GM18858 (cell line): ENCODE measurements at regions not wholly inside any gene's neighbourhood (a gene's known extent, or its start where the extent isn't known, plus 50 kb on each side); places are given as distances from the start of the nearest gene placed in this dataset.
"Not testable (repeated sequence)": the region's sequence is repeated elsewhere in the genome, so short reads cannot be mapped to it uniquely, and the experiment has no call there.

Experiments used
- ATAC-seq: cut with Tn5 transposase; IDR thresholded peaks from one replicate; pipeline ENCODE4 v1.9.1; 2021; ENCODE audit not compliant: unreplicated experiment

DNA sequence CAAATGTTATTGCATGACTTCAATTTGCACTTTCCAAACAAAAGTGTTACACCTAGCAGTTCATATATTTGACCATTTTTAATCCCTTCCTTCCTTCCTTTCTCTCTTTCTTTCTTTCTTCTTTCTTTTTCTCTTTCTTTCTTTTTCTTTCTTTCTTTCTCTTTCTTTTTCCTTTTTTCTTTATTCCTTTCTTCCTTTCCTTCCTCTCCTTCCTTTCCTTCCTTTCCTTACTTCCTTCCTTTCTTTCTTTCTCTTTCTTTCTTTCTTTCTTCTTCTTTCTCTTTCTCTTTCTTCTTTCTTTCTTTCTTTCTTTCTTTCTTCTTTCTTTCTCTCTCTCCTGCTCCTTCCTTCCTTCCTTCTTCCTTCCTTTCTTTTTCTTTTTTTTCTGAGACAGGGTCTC is 146.7 kb upstream of the ALKAL2 start:
- no peak for ATAC-seq

DNA sequence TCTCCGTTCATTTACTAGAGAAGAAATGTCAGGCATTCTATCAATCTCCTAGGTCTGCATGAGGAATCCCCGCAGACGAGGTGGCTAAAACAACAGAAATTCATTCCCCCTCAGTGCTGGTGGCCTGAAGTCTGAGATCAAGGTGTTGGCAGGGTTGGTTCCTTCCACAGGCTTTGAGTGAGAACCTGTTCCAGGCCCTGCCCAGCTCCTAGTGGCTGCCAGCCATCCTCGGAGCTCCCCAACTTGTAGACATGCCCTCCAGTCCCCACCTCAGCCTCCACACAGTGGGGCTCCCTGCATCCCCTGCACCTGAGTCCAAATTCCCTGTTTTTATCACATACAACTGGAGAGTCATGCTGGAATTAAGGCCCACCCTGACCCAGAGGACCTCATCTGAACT is 145.3 kb upstream of the ALKAL2 start:
- ATAC-seq = no peak

DNA sequence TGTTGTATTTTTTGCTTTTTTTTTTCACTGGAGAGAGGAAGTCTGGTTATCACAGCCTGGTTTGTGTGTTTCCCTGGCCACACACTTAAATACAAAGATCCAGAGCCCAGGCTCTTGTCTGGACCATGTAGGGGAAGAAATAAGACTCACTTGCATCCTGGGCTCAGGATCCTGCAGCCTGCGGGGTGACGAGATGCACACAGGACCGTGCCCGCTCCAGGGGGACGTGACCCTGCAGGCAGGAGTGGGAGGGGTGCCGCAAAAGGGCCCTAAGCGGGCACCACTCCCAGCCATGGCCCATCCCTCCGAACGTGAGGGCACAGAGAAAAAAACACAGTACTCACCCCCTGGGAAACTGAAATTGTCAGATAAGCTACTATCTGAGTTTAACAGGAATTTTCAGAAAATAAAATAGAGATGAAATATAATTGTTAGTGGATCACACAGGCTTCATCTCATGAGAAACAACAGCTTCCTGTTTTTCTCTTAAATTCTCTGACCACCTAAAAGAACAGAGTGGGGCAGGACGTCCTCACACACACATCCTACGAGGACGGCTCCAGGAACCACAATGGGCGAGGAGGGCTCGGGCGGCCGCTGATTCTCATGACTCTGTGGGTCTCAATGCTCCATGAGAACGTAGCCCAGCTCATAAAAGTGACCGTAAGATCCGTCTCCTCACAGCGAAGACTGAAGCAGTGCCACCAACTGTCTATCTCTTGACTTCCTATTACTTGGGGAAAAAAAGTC is 142.6 kb upstream of the ALKAL2 start:
- no peak for ATAC-seq

DNA sequence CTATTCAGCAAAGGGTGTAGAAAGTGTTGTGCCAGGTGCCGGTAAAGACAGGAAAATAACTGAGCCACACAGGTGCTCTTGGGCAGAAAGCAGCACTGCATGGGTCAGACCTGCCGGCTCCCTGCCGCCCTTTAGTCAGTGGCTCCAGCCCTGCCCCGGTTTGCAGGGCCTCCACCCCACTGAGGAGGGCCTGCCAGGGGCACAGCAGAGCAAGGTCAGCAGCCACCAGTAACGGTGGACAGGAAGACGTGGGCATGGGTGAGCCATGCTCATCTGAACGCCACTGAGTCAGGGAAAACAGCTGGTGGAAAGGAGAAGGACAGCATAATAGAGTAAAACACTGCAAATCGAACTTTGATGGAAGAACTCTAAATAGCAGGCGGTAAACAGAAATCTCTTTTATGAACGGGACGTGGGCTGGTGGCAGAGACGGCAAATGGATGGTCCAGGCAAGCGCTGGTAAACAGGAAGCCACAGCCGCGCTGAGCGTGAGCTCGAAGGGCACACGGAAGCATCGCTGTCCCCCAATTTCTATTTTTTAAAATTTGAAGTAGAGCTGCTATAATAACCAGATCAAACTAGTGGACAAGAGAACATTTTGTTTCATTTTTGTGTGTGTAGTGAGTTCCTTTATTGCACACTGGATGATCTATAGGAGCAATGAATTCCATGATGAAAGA is 141.8 kb upstream of the ALKAL2 start:
- no peak for ATAC-seq

DNA sequence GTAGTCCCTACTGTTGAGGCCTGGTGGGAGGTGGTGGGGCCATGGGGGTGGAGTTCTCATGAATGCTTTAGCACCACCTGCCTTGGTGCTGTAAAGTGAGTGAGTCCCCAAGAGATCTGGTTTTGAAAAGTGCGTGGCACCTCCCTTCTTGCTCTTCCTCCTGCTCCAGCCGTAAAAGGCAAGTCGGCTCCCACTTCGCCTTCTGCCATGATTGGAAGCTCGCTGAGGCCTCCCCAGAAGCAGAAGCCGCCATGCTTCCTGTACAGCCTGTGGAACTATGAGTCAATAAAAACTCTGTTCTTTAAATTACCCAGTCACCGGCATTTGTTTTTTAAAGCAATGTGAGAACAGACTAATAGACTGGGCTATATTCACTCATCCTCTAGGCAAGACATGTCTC is 141.3 kb upstream of the ALKAL2 start:
- ATAC-seq = no peak

DNA sequence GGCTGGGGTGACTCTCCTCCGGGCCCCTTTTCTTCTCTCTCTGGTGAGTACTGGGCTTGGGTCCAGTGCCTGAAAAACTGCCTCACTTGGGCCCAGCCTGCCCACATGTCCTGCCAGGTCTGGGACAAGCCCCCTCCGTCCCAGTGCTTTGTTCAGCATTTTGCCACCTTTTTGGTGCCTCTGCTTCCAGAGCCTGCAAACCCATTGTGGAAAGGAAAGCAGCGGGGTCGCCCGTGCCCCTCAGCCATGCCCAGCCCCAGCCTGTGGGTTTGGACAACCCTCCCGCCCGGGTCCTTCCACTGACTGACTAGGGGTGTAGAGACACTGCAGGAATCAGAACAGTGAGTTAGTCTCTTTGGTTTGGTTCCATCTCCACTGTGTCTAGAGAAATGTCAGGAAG is 140.7 kb upstream of the ALKAL2 start:
- no peak for ATAC-seq

DNA sequence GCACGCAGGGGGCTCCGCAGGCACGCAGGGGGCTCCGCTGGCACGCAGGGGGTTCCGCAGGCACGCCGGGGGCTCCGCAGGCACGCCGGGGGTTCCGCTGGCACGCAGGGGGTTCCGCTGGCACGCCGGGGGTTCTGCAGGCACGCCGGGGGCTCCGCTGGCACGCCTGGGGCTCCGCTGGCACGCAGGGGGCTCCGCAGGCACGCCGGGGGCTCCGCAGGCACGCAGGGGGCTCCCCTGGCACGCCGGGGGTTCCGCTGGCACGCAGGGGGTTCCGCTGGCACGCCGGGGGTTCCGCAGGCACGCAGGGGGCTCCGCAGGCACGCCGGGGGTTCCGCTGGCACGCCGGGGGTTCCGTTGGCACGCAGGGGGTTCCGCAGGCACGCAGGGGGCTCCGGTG is 138.8 kb upstream of the ALKAL2 start:
- ATAC-seq = not testable (repeated sequence)

DNA sequence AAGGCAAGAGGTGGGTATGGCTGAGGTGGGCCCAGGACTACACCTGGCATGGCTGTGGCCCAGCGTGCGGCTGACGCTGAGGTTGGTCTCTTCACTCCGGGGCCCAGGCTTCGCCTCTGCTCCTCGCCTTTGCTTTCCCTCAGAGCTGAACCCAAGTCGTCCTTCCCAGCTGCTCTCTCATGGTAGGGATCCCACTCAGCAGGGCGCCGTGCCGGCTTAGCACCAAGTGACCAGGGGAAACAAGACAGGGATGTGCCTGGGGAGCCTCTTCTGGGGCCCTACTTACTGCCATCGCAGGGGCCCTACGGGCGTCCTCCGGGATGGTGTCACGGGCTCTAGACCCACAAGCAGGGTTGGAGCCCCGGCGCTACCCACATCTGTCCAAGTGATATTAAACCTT is 138.1 kb upstream of the ALKAL2 start:
- no peak for ATAC-seq

DNA sequence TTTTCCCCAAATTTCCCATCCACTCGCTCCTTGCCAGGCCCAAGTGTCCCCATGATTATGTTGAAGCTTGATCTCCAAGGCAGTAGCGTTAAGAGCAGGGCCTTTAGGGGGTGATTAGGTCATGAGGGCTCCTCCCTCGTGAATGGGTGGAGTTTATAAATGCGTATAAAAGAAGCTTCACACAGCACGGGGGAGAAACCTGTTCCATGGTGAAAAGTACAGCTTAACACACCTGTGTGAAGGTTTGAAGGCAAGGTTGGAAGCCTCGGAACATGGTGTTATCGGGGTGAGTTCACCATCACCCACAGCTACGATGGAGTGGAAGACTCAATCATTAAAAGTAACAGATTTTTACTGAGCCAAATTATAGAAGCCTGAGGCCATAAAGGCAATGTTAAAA is 137.4 kb upstream of the ALKAL2 start:
- ATAC-seq = no peak

DNA sequence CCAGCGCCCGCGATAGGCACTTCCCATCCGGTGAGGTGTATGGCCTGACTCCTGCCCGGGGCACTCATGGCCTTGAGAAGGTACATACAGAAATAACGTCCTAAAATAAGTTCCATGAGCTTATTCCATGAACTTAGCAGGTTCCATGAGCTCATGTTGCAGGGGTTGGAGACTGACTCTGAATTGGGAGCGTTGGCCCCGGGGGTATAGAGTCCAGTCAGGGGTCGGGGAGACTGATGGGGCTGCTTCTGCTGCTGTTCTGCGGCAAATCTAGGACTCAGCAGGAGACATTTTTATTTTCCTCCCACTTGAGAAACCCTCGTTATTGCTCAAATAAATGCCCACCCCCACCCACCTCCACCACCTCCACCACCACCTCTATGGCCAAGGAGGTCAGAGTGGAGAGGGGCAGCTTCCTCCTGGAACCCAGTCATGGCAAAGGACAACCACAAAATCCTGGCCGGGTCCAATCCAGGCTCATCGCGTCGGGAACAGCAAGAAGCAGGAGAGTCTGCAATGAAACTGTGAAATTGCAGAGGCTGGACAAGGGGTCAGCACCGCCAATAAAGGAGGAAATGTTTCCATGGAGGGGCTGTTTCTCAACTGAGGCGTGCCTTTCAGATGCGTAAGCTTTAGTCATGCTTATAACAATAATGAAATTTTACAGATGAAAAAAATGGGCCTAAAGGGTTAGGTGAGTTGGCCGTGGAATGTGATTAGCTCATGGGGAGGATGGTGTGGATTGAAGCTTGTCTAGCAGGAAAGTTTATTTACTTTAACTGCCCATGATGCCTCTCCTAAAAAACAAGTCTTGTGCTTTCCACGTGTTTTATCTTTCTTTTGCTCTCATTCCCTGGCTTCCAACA is 136.6 kb upstream of the ALKAL2 start:
- no peak for ATAC-seq

DNA sequence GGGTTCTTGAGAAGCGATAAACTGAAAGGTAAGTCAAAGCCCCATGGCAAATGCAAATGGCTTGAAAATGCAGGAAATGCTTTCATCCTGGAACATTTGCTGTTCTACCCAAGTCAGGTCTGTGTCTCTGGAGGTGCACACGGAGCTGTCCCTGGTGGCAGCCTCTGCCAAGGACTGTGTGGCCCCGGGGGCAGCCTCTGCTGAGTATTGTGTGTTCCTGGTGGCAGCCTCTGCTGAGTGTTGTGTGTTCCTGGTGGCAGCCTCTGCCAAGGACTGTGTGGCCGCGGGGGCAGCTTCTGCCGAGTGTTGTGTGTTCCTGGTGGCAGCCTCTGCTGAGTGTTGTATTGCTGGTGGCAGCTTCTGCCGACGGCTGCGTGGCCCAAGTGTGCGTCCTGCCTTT is 135.6 kb upstream of the ALKAL2 start:
- no peak for ATAC-seq

DNA sequence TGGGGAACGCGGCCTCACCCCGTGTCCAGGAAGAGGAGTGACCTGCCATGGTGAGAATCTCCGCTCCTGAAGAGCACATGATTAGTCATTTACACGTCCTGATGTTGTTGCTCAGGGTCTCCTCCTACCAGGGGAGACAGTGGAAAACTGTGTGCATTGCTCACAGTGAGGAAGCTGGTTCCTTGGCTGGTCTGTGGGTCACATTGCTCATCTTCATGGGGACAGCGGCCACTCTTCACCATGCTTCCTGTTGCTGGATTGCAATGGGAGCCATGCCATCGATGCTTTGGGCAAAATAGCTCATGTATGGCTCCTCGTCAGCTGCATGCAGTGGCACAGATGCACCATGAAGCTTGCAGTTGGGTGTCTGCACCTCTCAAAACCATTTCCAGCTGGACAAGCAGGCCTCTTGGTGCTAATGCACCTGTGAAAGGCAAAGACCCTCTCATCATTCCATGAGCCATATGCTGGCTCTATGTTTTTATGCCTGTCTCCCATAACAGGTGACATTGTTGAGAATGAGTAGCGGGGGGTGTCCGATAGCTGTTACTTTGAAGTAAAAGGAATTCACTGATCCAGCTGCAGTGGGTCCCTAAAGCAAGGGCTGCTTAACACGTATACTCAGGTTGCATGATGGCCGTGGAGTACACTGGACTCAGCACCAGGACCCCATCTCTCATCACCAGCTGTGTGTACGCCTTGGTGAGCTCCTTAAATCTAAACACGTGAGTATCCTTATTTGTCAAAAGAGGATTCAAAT is 135.0 kb upstream of the ALKAL2 start:
- no peak for ATAC-seq

DNA sequence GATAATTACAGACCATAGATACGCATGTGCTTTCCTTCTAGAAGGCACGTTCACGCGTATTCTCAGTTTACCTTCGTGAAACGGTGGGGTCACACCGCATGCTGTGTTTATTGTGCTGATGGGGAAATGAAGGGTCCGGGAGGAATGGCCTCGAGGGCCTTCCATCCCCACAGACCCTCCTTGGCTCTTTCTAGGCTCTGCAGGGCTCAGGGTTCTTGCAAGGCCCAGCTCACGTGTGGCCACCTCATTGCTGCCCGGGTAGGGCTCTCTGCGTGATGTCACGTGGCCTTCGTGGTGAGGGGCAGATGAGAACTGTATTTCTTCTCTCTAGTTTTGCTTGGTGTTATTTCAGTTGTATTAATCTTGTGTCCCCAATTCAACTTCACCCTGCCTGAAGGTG is 133.5 kb upstream of the ALKAL2 start:
- ATAC-seq = no peak

DNA sequence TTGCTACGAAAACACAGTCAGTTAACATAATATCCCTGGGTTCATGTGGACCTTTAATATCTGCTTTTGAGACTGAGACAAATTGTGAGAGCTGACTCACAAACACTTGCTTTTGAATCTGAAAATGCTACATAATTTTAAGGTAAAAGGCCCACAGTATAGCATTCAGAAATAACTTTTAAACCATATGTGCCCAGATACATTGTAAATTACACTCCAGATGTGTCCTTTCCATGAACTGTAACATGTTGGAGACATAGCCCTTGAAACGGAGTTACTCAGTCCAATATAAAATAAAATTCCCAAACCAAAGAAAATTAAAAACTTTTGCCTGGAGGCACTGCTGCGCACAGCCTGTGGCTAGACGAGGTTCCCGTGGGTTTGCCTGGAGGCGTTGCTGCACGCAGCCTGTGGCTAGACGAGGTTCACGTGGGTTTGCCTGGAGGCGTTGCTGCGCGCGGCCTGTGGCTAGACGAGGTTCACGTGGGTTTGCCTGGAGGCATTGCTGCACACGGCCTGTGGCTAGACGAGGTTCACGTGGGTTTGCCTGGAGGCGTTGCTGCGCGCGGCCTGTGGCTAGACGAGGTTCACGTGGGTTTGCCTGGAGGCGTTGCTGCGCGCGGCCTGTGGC is 131.9 kb upstream of the ALKAL2 start:
- no peak for ATAC-seq

DNA sequence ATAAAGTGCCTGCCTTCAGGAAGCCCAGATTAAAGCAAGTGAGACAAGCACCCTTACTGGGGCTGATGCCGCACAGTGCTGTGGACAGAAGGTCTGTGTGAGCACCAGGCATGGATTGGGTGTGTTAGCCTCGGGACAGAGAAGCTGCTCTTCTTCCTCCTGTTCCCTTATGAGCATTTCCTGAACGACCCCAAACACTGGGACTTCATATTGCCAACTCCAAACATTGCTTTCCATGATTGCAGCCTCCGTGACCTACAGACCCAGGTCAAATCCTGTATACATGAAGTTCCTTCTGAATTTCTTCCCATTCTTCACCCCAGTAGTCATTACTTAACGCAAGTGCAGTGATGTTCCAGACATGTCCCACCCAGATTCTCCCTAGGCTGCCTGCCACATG is 129.8 kb upstream of the ALKAL2 start:
- no peak for ATAC-seq

DNA sequence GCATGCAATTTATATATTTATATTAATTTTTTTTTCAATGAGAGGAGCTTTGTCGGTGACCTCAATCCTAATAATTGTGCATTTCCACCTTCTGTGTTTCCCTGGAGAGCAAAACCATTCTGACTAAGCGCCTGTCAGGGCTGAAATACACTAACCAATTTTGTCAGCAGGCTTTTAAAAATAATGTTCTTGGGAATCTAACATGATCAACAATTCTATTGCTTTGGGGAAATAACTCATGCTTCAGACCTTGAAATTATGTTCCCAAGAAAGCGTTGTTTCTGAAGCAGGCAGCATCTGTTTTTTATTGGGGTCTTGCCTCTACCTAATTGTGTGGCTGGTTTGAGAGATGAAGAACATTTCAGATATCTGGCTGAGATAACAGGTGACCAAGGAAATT is 129.1 kb upstream of the ALKAL2 start:
- ATAC-seq = no peak

DNA sequence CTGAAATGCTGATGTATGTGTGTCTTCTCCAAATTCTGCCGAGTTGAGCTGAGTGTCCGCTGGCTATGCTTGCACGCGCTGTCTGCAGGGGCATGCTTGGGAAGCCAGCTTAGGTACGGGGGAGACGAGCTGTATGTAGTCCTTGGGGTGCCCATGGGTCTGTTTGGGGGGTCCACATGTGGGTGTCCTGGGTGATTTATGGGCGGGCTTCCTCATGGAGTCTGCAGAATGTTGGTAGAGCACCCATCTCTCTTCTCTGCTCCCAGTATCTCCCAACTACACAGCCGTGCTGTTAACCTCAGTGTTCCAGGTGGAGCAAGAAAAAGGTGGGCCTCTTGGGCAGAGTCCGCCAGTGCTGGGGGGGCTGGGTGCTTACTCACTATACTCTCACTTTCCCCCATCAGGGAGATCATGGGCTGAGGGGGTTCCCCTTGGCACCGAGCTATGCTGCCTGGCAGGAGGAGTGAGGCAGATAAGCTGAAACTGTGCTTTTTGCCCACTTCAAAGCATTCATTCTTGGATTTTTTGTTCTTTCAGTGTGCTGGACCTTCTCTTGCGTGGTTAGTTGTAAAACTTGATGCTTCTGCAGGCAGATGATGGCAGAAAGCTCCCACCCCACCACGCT is 128.2 kb upstream of the ALKAL2 start:
- ATAC-seq = no peak

DNA sequence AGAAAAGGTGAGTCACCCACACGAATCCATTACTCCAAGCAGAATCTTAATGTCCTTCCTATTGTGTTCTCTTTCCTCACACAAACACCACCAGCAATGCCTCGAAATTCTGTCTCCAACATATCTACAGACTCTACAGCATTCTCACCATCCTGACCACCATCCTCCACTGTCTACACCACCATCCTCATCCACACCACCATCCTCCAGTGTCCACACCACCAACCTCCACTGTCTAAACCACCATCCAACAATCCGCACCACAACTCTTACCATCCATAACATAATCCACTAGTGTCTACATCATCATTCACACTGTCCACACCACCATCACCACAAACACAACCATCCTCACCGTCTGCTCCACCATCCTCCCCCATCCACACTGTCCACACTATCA is 121.6 kb upstream of the ALKAL2 start:
- ATAC-seq = no peak

DNA sequence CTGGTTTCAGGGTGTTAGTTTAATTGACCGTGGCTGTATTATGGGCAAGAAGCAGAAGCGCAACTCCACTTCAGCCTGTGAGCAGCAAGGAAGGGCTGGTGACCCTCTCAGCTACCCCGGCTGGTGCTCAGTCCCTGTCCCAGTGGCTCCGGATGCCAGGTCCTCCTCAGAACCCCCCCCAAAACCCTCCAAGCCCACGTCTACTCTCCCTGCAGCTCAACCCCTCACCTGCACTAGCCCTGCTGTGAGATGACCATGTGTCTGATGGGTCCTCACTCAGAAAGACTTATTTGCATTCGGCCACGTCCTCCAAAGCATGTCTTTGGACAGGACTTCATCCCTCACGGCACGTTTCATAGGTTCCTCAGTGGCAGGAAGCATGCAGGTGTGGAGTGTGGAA is 119.7 kb upstream of the ALKAL2 start:
- ATAC-seq = no peak

DNA sequence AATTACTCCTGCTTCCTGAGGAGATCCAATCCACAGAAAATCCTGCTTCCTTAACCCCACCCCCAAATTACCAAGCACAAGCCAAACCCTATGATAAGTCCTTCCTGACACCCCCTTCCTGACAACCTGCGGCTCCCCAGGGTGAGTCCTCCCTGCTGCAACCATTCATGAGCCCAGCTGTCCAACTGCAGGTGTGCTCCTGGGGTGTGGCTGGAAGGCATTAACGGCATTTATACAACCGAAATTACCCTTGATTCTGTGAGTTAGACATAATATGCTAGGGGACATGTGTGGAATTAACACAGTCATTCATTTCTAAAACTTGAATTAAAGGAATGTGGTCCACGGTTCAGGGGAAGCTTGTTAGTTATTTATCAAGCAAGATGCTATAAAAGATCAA is 119.0 kb upstream of the ALKAL2 start:
- ATAC-seq = no peak
